Tibial nerve (tissue), 3 donors: ENCODE measurements at regions not wholly inside any gene's neighbourhood (a gene's known extent, or its start where the extent isn't known, plus 50 kb on each side); places are given as distances from the start of the nearest gene placed in this dataset.

Experiments used
- POLR2A ChIP-seq, 2 donors: fragments of 450-650 bp; IDR thresholded peaks; one replicate each; pipeline ENCODE4 v1.6.1; 2017; ENCODE audit warnings: antibody characterized with exemption in 2 of 2, mild to moderate bottlenecking in 2 of 2, moderate library complexity in 2 of 2
- TF ChIP-seq, protein P1 (sequence below), 5 experiments: fragments of 200-600 bp in 3 of 5; fragments of 450-650 bp in 2 of 5; sonication (generic) in 3 of 5; IDR thresholded peaks; one replicate each; pipeline ENCODE4 v1.5.1; 2016 to 2019; ENCODE audit warnings: antibody characterized with exemption in 5 of 5, mild to moderate bottlenecking in 3 of 5, moderate library complexity in 2 of 5

DNA sequence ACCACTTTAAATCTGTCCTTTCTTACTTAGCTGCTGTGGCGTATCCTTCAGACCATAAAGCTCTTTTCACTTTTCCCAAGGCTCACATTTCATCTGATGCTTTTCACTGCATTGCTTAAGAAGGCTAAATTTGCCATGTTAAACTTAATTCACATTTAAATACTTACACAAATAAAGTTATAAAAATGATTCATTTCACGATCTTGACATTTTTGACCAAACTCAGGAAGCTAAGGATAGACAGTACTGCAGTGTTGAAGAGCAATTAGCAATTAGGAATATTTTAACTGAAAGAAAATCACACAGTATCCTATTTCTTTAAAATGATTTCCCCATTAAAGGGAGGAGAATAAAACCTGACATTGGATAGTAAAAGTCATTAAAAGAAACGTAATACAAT, 1038.6 kb downstream of the STPG2 start:
- TF ChIP-seq, protein P1, sequence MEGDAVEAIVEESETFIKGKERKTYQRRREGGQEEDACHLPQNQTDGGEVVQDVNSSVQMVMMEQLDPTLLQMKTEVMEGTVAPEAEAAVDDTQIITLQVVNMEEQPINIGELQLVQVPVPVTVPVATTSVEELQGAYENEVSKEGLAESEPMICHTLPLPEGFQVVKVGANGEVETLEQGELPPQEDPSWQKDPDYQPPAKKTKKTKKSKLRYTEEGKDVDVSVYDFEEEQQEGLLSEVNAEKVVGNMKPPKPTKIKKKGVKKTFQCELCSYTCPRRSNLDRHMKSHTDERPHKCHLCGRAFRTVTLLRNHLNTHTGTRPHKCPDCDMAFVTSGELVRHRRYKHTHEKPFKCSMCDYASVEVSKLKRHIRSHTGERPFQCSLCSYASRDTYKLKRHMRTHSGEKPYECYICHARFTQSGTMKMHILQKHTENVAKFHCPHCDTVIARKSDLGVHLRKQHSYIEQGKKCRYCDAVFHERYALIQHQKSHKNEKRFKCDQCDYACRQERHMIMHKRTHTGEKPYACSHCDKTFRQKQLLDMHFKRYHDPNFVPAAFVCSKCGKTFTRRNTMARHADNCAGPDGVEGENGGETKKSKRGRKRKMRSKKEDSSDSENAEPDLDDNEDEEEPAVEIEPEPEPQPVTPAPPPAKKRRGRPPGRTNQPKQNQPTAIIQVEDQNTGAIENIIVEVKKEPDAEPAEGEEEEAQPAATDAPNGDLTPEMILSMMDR (IDR thresholded peaks at IDR 0.05): no peak
- no peak for TF ChIP-seq POLR2A (IDR thresholded peaks at IDR 0.05)
